H54 (cell line): ENCODE measurements at regions not wholly inside any gene's neighbourhood (a gene's known extent, or its start where the extent isn't known, plus 50 kb on each side); places are given as distances from the start of the nearest gene placed in this dataset.

Source experiments
- DNase-seq: peaks from one replicate; pipeline ENCODE4 v3.0.0; 2011; ENCODE audit warnings: low spot score, mixed read lengths; ENCODE audit not compliant: insufficient read length
- FAIRE-seq: peaks from 3 replicates; lab custom pipeline; 2011; peaks lifted over from hg19 to GRCh38; lab: Jason Lieb, UNC
- POLR2A ChIP-seq: IDR thresholded peaks from 2 replicates; pipeline ENCODE4 v1.6.1; 2011; ENCODE audit warnings: low read depth, mild to moderate bottlenecking, low read length

DNA sequence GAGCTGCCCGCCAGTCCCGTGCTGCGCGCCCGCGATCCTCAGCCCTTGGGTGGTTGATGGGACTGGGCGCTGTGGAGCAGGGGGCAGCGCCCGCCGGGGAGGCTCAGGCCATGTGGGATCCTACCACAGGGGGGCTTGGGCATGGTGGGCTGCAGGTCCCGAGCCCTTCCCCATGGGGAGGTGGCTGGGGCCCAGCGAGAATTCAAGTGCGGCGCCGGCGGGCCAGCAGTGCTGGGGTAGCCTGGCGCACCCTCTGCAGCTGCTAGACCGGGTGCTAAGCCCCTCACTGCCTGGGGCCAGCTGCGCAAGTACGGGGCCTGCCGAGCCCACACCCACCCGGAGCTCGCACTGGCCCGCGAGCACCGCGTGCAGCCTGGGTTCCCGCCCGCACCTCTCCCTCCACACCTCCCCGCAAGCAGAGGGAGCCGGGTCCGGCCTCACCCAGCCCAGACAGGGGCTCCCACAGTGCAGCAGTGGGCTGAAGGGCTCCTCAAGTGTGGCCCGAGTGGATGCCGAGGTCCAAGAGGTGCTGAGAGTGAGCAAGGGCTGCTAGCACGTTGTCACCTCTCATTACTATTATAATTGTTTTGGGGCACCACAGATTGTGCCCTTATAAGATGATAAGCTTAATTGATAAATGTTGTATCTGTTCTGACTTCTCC lies 333.2 kb downstream of the CASP12 start:
- DNase-seq (no peak), FAIRE-seq (no peak)
- no peak for TF ChIP-seq POLR2A

DNA sequence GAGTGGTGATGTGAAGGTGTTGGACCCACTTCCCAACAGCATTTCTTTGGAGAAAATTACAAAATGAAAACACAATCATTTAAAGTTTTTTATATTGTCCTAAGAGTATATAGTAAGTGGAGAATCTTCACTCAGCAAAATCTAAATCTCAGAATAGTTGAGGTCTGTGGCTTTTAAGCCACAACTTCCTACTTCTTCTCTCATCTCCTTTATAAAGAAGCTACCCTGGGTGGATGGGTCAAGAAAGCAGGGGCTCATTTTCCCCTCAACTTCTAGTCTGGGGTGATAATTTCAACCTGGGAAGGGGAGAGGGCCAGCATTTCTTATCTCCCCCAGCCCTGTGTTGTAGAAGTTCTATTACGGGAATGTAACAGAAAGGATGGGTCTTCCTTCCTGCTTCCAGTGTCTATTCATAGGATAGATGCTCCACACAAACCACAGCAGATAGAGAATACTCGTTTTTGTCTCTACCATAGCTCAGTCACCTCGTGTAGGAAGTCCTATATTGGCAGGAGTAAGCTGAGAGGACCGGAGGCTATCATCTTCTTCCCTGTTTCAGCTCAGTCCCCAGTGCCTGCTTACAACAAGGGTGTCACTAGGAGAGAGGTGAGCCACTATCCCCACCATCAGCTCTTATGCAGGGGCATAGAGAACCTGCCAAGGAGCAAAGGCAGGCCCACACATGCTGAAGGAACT lies 341.5 kb downstream of the CASP12 start:
- FAIRE-seq (no peak), DNase-seq (no peak)
- no peak for TF ChIP-seq POLR2A

GRCh38 chr11:104549019-104549418 lies 349.2 kb downstream of the CASP12 start:
- DNase-seq (no peak), FAIRE-seq (no peak)
- no peak for TF ChIP-seq POLR2A

GRCh38 chr11:104547996-104548661 lies 350.1 kb downstream of the CASP12 start:
- no peak for FAIRE-seq
- no peak for TF ChIP-seq POLR2A
- no peak for DNase-seq

GRCh38 chr11:104546501-104546900 lies 351.8 kb downstream of the CASP12 start:
- FAIRE-seq, result no peak
- TF ChIP-seq POLR2A, result no peak
- DNase-seq, result no peak

- no peak for FAIRE-seq
- no peak for DNase-seq
- no peak for TF ChIP-seq POLR2A
These were observed 356.6 kb downstream of the CASP12 start for GRCh38 chr11:104541701-104542100.

DNA sequence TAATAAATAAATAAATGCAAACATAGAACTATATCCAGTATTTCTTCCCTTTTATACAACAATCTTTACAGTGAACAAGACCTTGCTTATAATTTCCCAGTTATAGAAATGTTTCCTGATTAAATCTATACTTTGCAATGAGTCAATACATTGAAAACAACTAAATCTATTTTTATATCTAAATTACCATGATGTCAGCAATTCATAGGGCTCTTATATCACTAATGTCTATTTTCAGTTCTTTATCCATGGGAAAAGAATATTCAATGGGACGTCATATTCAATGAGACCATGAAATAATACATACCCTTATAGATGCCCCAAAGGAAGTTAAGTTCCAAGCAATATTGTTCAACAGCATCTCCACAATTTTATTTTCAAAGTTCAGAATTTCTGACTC lies 359.9 kb downstream of the CASP12 start:
- DNase-seq (no peak), FAIRE-seq (no peak)
- no peak for TF ChIP-seq POLR2A

DNA sequence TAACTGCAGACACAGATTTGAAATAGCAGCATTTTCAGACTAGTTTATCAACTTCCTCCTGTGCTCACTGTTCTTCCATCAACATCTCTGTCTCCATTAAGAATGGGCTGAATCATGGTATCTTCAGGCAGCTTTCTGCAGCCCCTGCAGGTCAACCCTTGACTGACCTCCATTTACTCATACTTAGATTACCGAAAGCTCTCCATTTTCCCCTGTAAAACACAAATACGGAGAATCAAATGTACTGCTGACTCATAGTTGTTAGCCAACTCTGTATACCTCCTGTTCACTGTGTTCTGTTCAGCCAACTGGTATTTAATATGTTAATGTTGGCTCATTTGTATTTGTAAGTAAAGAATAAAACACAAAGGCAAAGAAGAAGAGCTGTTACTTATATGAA lies 364.0 kb downstream of the CASP12 start:
- no peak for FAIRE-seq
- no peak for TF ChIP-seq POLR2A
- no peak for DNase-seq

- FAIRE-seq (no peak), DNase-seq (no peak)
- TF ChIP-seq POLR2A, result no peak
These were observed 366.4 kb downstream of the CASP12 start for GRCh38 chr11:104531894-104532293.

DNA sequence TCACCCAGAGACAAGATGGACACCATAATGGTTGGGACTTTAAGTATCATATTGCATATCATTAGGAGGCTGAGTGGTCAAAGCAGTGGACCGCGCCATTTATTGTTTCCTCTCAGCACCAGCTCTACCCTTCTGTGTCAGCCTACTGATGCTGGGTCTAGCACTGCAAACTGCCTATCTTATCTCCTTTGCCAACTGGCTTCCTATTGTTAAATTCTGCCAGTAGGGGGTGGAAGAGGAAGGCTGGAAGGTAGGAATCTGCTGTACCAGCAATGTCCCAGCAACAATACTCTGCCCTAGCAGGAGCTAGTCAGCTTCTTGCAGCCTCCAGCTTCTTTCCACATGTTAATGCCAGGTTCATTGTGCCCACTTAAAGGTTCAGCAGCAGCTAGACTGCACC lies 367.1 kb upstream of the PDGFD start:
- FAIRE-seq (no peak), DNase-seq (no peak)
- TF ChIP-seq POLR2A, result no peak

DNA sequence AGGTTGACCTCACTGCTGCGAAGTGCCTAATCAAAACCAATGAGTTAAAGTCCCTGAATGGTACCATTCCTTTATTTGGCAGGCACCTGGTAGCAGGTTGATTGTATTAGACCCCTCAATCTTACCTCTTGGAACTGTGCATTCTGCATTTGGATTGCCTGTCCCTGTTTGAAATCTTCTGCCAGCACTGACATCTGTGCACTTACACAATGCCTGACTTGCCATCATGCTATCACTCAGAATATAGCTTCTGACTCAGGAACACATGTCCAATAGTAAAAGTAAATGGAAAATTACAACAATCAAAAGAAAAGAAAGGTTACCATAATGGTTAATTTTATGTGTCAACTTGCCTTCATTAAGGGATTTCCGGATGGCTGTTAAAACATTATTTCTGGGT lies 366.0 kb upstream of the PDGFD start:
- FAIRE-seq (no peak), DNase-seq (no peak)
- no peak for TF ChIP-seq POLR2A

- no peak for TF ChIP-seq POLR2A
- FAIRE-seq, result no peak
- no peak for DNase-seq
These were observed 365.3 kb upstream of the PDGFD start for GRCh38 chr11:104529213-104529612.

DNA sequence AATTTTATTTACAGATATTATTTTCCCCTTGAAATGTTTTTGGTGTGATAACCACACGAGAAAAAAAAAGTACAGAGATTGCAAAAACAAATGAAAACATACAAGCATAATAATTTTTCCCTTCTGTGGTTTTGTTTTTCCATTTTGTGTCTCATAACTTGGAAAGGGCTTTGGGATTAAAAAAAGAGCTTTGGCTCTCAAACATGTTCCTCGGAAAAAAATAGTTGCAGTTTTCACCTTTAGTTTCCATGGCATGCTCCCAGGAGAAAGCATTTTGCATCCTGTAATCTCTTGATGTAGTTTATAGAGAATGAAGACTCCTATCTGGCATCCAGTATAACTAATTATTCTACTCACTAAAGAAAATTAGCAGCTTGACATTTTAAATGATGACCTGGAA lies 362.1 kb upstream of the PDGFD start:
- TF ChIP-seq POLR2A, result no peak
- no peak for FAIRE-seq
- no peak for DNase-seq

DNA sequence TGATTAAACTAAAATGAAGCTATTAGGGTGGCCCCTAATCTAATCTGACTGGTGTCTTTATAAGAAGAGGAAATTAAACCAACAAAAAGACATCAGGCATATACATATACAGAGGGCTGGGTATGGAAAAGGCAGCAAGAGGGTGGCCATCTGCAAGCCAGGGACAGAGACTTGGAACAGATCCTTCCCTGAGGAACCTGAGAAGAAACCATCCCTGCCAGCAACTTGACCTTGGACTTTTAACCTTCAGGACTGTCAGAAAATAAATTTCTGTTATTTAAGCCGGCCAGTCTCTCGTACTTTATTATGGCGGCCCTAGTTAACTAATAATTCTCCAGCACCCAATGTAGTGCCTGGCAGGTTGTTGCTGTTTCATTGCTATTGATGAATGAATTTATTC lies 361.5 kb upstream of the PDGFD start:
- FAIRE-seq, result no peak

More for the DNA sequence above, 361.5 kb upstream of the PDGFD start:
- no peak for DNase-seq
- TF ChIP-seq POLR2A, result no peak
